HUES48 (cell line): ENCODE measurements at regions not wholly inside any gene's neighbourhood (a gene's known extent, or its start where the extent isn't known, plus 50 kb on each side); places are given as distances from the start of the nearest gene placed in this dataset.
"Not testable (repeated sequence)": the region's sequence is repeated elsewhere in the genome, so short reads cannot be mapped to it uniquely, and the experiment has no call there.

Experiments used
- H3K27ac ChIP-seq: one replicate; pipeline ENCODE4 v1.7.0; 2013; ENCODE audit warnings: low read depth, low read length, inconsistent platforms
- H3K27me3 ChIP-seq: 2 replicates; pipeline ENCODE4 v1.6.1; 2013; ENCODE audit warnings: mild to moderate bottlenecking, low read length; ENCODE audit not compliant: control insufficient read depth, insufficient read depth
- H3K36me3 ChIP-seq: 2 replicates; pipeline ENCODE4 v1.6.1; 2013; ENCODE audit warnings: low read length; ENCODE audit not compliant: control insufficient read depth, insufficient read depth
- H3K4me1 ChIP-seq: 2 replicates; pipeline ENCODE4 v1.6.1; 2013; ENCODE audit warnings: mild to moderate bottlenecking, low read length; ENCODE audit not compliant: control insufficient read depth, insufficient read depth
- H3K4me3 ChIP-seq: 2 replicates; pipeline ENCODE4 v1.5.1; 2013; ENCODE audit warnings: mild to moderate bottlenecking, low read depth, low read length
- H3K9ac ChIP-seq: 2 replicates; pipeline ENCODE4 v1.6.1; 2013; ENCODE audit warnings: mild to moderate bottlenecking, low read depth, low read length, moderate library complexity
- H3K9me3 ChIP-seq: 2 replicates; pipeline ENCODE4 v1.6.1; 2013; ENCODE audit warnings: low read length; ENCODE audit not compliant: control insufficient read depth, insufficient read depth

DNA sequence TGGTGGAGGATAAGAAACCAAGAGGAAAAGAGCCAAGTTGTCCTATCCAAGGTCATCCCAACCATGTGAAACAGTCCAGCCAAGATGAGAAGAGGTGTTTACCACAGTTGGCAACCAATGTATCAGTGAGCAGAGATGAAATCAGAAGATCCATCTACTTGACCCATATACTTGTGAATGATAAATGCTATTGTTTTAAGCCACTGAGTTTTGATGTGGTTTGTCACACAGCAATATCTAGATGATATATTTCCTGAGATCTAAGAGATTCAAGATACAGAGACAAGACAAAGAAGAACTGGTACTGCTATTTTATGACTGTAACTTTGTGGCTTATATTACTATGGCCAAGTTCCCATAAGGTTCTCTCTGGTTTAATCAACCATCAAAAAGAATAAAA is 721.2 kb downstream of the MAFB start:
- Histone ChIP-seq H3K4me1 (no peaks in the 10 kb centered on the region), H3K9me3 (no peaks in the 10 kb centered on the region; the same call in 1 of the 2 replicates), H3K27ac (no peak overlapping the region), H3K27me3 (no peaks in the 10 kb centered on the region), H3K4me3 (no peak overlapping the region), H3K9ac (no peak overlapping the region), H3K36me3 (no peaks in the 10 kb centered on the region)

DNA sequence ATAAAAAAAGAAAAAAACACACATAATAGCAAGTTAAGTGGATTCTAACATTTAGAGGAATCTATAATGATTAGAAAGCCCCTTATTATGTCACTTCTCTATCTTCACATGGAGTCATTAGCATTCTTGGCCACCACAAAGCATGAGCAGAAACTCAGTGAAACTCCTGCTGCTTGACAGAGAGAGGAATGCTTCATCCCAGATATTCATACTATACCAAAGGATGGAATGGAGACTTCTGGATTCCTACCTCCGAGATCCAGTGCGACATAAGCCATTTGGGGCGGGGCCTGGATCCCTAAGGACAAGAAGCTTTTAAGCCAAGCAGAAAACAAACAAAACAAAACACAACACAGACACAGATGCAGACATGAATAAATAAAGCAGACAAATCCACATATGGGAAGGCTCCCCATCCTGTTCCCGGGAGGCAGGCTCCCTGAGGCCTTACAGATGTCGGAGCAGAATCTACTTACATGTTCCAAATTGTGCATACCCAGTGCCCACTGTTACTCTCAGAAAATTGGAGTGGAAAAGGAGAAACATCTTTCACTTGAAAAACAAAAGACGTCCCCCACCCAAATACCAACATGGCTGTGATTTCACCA is 727.3 kb downstream of the MAFB start:
- no peaks in the 10 kb centered on the region for H3K27me3 ChIP-seq
- no peak overlapping the region for H3K27ac ChIP-seq
- peaks cover 13% of the 10 kb centered on the region for H3K4me1 ChIP-seq
- no peaks in the 10 kb centered on the region for H3K9me3 ChIP-seq
- H3K4me3 ChIP-seq = no peak overlapping the region
- H3K9ac ChIP-seq = no peak overlapping the region
- no peaks in the 10 kb centered on the region for H3K36me3 ChIP-seq

DNA sequence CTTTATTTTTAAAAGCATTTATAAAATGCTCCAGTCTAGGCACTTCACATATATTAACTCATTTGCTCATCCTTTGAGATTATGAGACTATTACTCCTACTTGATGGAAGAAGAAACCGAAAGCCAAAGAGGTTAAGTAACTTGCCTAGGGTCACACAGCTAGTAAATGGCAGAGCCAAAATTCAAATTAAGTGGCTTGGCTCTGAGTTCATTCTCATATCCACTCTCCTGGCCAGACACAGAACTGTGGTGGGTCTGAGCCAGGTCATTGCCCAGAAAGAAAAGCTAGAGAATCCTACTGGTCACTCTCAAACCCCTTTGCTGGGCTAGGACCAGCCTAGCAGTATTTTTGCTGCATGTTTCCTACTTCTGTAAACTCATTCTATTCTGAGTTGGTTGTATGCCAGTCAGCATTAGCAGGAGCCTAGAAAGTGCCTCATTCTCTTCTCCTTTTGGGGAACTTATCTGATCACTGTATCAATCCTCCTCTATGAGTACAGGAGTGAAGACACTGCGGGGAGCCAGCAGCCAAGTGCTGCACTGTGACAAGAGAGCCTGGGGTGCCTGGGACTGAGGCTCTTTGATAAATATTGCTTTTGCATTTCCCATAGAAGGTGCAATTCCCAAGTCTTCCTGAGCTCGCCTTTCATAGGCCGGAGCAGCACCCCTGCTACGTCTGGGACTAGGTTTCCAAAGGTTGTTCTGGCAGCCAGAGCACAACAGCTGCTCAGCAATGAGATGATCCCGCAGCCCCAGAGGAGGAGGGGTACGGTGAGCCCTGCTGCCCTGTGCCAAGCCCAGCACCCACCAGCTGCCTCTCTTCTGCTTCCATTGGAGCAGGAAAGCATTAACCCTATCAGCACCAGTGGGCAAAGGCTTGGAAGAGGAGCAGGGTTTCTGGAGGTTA is 728.3 kb downstream of the MAFB start:
- peaks cover 13% of the 10 kb centered on the region for H3K4me1 ChIP-seq
- H3K9ac ChIP-seq = no peak overlapping the region
- no peaks in the 10 kb centered on the region for H3K27me3 ChIP-seq
- H3K36me3 ChIP-seq = no peaks in the 10 kb centered on the region
- no peak overlapping the region for H3K4me3 ChIP-seq
- H3K27ac ChIP-seq = no peak overlapping the region
- no peaks in the 10 kb centered on the region for H3K9me3 ChIP-seq

DNA sequence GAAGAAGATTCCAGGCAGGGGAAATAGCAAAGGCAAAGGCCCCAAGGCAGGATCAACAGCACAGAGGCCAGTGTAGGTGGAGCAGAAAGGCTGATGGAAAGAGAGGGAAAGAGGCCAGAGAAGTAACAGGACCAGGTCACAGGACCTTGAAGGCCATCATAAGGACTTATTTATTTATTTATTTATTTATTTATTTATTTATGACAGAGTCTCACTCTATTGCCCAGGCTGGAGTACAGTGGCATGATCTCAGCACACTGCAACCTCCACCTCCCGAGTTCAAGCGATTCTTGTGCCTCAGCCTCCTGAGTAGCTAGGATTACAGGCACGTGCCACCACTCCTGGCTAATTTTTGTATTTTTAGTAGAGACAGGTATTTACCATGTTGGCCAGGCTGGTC is 731.1 kb downstream of the MAFB start:
- H3K27ac ChIP-seq, H3K4me3 ChIP-seq, H3K36me3 ChIP-seq, H3K9me3 ChIP-seq, H3K9ac ChIP-seq, H3K27me3 ChIP-seq: not testable (repeated sequence)
- H3K4me1 ChIP-seq = peaks cover 13% of the 10 kb centered on the region

DNA sequence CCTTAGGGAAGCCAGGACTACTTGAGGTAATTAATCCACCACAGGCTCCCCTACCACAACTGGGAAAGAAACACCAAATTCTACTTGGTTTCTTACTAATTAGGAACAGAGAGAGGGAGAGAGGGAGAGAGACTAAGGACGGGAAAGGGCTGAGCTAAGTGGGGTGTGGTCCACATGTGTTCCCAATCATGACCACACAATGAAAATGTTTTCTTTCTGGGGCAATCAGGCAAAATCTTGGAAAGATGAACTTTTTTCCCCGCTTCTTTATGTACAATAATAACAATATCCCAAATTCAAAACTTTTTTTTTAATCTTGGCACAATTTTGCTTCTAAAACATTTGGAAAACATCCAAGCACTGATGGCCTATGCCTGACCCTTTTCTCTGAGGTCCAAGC is 734.4 kb downstream of the MAFB start:
- no peaks in the 10 kb centered on the region for H3K4me1 ChIP-seq
- H3K4me3 ChIP-seq = no peak overlapping the region
- no peak overlapping the region for H3K9ac ChIP-seq
- no peaks in the 10 kb centered on the region for H3K9me3 ChIP-seq
- H3K36me3 ChIP-seq = no peaks in the 10 kb centered on the region
- no peaks in the 10 kb centered on the region for H3K27me3 ChIP-seq
- no peak overlapping the region for H3K27ac ChIP-seq

DNA sequence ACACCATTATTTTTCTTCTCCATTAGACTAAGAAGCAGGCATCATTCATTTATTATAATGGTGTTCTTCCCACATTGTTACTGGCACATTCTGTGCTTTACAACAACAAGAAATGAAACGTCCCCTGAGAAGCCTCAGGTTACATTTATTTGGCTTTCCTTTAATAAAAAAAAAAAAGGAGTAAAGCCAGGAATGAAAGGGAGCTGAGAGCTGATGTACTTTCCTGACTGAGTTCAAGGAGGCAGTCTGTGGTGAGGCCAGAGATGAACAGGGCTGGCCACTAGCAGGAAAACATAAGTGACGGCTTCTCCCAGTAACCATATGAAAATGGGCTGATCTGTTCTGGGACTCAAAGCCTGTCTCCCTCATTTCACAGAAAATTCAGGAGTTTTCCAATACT is 742.1 kb downstream of the MAFB start:
- H3K4me1 ChIP-seq = no peaks in the 10 kb centered on the region

DNA sequence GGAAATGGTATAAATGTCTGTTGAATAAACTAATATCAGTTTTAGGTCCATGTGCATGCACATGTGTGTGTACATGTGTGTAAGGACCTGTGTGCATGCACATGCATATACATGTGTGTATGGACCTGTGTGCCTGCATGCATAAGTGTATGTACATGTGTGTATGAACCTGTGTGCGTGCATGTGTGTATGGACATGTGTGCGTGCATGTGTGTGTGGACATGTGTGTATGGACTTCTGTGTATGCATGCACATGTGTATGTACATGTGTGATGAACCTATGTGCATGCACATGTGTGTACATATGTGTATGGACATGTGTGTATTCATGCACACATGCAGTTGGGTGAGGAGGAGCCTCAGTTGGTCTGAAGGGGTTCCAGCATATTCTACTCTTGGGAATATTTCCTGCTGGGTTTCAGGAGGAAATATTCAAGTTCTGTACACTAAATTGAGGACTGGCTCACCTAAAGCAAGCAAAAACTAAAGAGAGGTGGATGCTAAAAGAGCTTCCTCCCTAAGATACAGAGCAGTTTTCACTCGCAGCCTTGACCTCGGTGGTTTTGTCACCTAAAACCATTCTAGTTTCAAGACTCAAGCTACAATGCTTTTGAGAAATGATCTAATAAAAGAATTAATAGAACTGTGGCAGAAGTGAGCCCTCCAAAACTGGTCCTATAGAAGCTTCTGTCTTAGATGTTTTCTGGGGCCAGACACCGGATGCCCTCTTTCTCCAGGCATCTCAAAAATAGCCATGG is 742.8 kb downstream of the MAFB start:
- Histone ChIP-seq H3K9ac (no peak overlapping the region), H3K9me3 (no peaks in the 10 kb centered on the region), H3K4me3 (no peak overlapping the region), H3K27me3 (no peaks in the 10 kb centered on the region), H3K27ac (no peak overlapping the region), H3K4me1 (no peaks in the 10 kb centered on the region), H3K36me3 (no peaks in the 10 kb centered on the region)

More for the DNA sequence above, 742.1 kb downstream of the MAFB start:
- Histone ChIP-seq H3K27ac (no peak overlapping the region), H3K27me3 (no peaks in the 10 kb centered on the region), H3K36me3 (no peaks in the 10 kb centered on the region), H3K4me3 (no peak overlapping the region), H3K9ac (no peak overlapping the region), H3K9me3 (no peaks in the 10 kb centered on the region)

DNA sequence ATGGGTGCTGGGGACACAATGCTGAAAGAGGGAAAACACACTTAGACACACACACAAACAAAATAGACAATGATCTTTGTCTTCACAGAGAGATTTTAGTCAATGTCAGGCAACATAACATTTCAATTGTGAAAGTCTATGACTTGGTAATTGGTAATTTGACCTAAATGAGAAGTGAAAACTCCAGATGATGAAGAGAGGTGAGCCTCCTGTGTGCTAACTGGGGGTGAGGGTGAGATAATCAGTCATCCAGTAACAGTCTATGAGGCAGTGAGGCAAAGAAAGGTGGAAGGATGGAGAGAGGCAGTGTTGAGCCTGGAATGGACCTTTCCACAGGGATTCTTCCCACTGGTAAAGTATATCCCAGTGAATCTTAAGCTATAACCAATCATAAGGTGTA is 744.2 kb downstream of the MAFB start:
- H3K9me3 ChIP-seq = no peaks in the 10 kb centered on the region
- no peak overlapping the region for H3K27ac ChIP-seq
- H3K4me1 ChIP-seq = no peaks in the 10 kb centered on the region

DNA sequence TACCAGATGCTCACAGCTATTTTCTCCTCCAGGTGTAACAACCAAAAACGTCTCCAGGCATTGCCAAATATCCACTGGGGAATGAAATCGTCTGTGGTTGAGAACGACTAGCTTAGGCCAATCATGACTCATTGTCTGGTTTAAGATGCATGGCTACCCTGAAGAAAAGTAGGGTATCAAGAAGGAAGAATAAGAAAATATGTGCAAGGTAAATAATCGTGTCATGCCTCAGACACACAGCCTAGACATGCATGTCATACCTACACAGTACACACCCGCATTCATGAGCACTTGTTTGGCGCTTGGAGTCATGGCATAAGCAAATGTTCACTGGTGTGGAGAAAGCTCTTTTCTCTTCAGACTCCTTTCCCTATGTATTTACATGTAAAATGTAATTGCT is 745.7 kb downstream of the MAFB start:
- H3K27me3 ChIP-seq = no peaks in the 10 kb centered on the region
- H3K27ac ChIP-seq = no peak overlapping the region
- H3K9me3 ChIP-seq = no peaks in the 10 kb centered on the region
- H3K9ac ChIP-seq = no peak overlapping the region
- H3K4me3 ChIP-seq = no peak overlapping the region
- no peaks in the 10 kb centered on the region for H3K36me3 ChIP-seq
- no peaks in the 10 kb centered on the region for H3K4me1 ChIP-seq

More for the DNA sequence above, 744.2 kb downstream of the MAFB start:
- no peak overlapping the region for H3K9ac ChIP-seq
- H3K27me3 ChIP-seq = no peaks in the 10 kb centered on the region
- H3K4me3 ChIP-seq = no peak overlapping the region
- H3K36me3 ChIP-seq = no peaks in the 10 kb centered on the region

DNA sequence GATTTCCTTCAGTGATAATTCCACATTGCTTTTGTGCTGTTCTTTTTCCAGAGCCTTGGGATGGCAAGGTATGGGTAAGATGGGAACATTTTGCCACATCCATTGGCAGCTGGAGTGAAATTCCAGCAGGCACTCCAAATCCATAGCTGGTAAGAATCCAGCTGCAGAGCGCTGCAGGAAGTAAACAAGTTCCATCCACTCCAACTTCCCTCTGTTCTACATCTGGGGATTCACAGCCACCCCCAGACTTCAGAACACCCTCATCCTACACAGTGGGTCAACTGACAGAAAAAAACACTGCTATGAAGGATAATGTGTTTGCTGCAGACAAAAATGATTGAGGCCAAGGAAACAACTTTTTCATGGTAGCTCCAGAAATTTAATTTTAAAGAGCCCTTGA is 747.8 kb downstream of the MAFB start:
- Histone ChIP-seq H3K36me3 (no peaks in the 10 kb centered on the region), H3K4me1 (no peaks in the 10 kb centered on the region), H3K9ac (no peak overlapping the region), H3K27me3 (no peaks in the 10 kb centered on the region), H3K27ac (no peak overlapping the region), H3K9me3 (no peaks in the 10 kb centered on the region), H3K4me3 (no peak overlapping the region)
